Liver (tissue), 8 donors: ENCODE measurements at regions not wholly inside any gene's neighbourhood (a gene's known extent, or its start where the extent isn't known, plus 50 kb on each side); places are given as distances from the start of the nearest gene placed in this dataset.
"Not testable (repeated sequence)": the region's sequence is repeated elsewhere in the genome, so short reads cannot be mapped to it uniquely, and the experiment has no call there.

ENCODE experiments used
- DNase-seq: peaks from one replicate; pipeline ENCODE4 v3.0.0-alpha.2; 2017; ENCODE audit warnings: low spot score
- H3K27ac ChIP-seq, 2 donors: one replicate each; pipeline ENCODE4 v1.7.0; 2013; ENCODE audit warnings: inconsistent platforms in 2 of 2, low read length in 2 of 2, control low read depth in 1 of 2, low read depth in 1 of 2, mild to moderate bottlenecking in 1 of 2
- H3K27me3 ChIP-seq, 4 donors: one replicate each; pipeline versions ENCODE4 v1.6.1 to v1.7.0; 2013; ENCODE audit warnings: low read length in 3 of 4, inconsistent platforms in 1 of 4, mild to moderate bottlenecking in 1 of 4, moderate library complexity in 1 of 4; ENCODE audit not compliant: control insufficient read depth in 4 of 4, insufficient read depth in 4 of 4
- H3K36me3 ChIP-seq, 4 donors: one replicate each; pipeline versions ENCODE4 v1.6.1 to v1.7.0; 2013; ENCODE audit warnings: low read length in 3 of 4, mild to moderate bottlenecking in 3 of 4, low read depth in 1 of 4, moderate library complexity in 1 of 4; ENCODE audit not compliant: control insufficient read depth in 4 of 4, insufficient read depth in 3 of 4
- H3K4me1 ChIP-seq, 4 donors: one replicate each; pipeline versions ENCODE4 v1.6.1 to v1.7.0; 2013; ENCODE audit warnings: low read length in 3 of 4, mild to moderate bottlenecking in 3 of 4, moderate library complexity in 1 of 4; ENCODE audit not compliant: control insufficient read depth in 4 of 4, insufficient read depth in 4 of 4
- H3K4me3 ChIP-seq, 3 donors: one replicate each; pipeline versions ENCODE4 v1.6.1 to v1.7.0; 2013; ENCODE audit warnings: low read length in 3 of 3, control low read depth in 1 of 3, low read depth in 1 of 3, mild to moderate bottlenecking in 1 of 3
- H3K9ac ChIP-seq, 2 donors: one replicate each; pipeline ENCODE4 v1.7.0; 2013; ENCODE audit warnings: low read length in 2 of 2, mild to moderate bottlenecking in 2 of 2, moderate library complexity in 2 of 2, control low read depth in 1 of 2, low read depth in 1 of 2
- H3K9me3 ChIP-seq, 4 donors: one replicate each; pipeline versions ENCODE4 v1.6.1 to v1.7.0; 2013; ENCODE audit warnings: low read length in 3 of 4; ENCODE audit not compliant: control insufficient read depth in 4 of 4
- ATF3 ChIP-seq: IDR thresholded peaks from 2 replicates; pipeline ENCODE4 v1.6.1; 2016; ENCODE audit warnings: antibody characterized with exemption
- CTCF ChIP-seq: fragments of 150-350 bp; IDR thresholded peaks from 2 replicates; pipeline ENCODE4 v1.5.1; 2017; ENCODE audit warnings: improper control_type of control experiment, low read depth, low read length; ENCODE audit not compliant: missing input control
- EGR1 ChIP-seq, 2 donors: IDR thresholded peaks; 2 replicates each; pipeline ENCODE4 v1.6.1; 2016 to 2018; ENCODE audit warnings: antibody characterized with exemption in 2 of 2, low read depth in 2 of 2
- FOXA1 ChIP-seq: IDR thresholded peaks from 2 replicates; pipeline ENCODE4 v1.6.1; 2016; ENCODE audit warnings: antibody characterized with exemption
- FOXA2 ChIP-seq: IDR thresholded peaks from 2 replicates; pipeline ENCODE4 v1.6.1; 2016; ENCODE audit warnings: antibody characterized with exemption
- GABPA ChIP-seq, 2 donors: IDR thresholded peaks in 1 of 2; conservative IDR thresholded peaks in 1 of 2; 2 replicates each; pipeline ENCODE4 v1.6.1; 2016; ENCODE audit warnings: antibody characterized with exemption in 2 of 2, mild to moderate bottlenecking in 1 of 2, moderate library complexity in 1 of 2
- HNF4A ChIP-seq, 2 donors: conservative IDR thresholded peaks; 2 replicates each; pipeline ENCODE4 v1.6.1; 2016; ENCODE audit warnings: antibody characterized with exemption in 2 of 2, mild to moderate bottlenecking in 2 of 2
- HNF4G ChIP-seq: IDR thresholded peaks from 2 replicates; pipeline ENCODE4 v1.6.1; 2016; ENCODE audit warnings: antibody characterized with exemption
- JUND ChIP-seq, 2 donors: IDR thresholded peaks; 2 replicates each; pipeline ENCODE4 v1.6.1; 2016; ENCODE audit warnings: antibody characterized with exemption in 2 of 2
- MAX ChIP-seq: IDR thresholded peaks from 2 replicates; pipeline ENCODE4 v1.6.1; 2016; ENCODE audit warnings: antibody characterized with exemption
- NR2F2 ChIP-seq: IDR thresholded peaks from 2 replicates; pipeline ENCODE4 v1.6.1; 2016; ENCODE audit warnings: antibody characterized with exemption
- RAD21 ChIP-seq, 2 donors: IDR thresholded peaks; 2 replicates each; pipeline ENCODE4 v1.6.1; 2016; ENCODE audit warnings: antibody characterized with exemption in 2 of 2, mild to moderate bottlenecking in 2 of 2
- REST ChIP-seq: IDR thresholded peaks from 2 replicates; pipeline ENCODE4 v1.6.1; 2016; ENCODE audit warnings: antibody characterized with exemption, mild to moderate bottlenecking
- RXRA ChIP-seq, 2 donors: IDR thresholded peaks; 2 replicates each; pipeline ENCODE4 v1.6.1; 2017 to 2018; ENCODE audit warnings: antibody characterized with exemption in 2 of 2, mild to moderate bottlenecking in 1 of 2
- SP1 ChIP-seq: IDR thresholded peaks from 2 replicates; pipeline ENCODE4 v1.6.1; 2018; ENCODE audit warnings: antibody characterized with exemption, mild to moderate bottlenecking
- TAF1 ChIP-seq: conservative IDR thresholded peaks from 2 replicates; pipeline ENCODE4 v1.6.1; 2016; ENCODE audit warnings: antibody characterized with exemption, mild to moderate bottlenecking
- YY1 ChIP-seq: IDR thresholded peaks from 2 replicates; pipeline ENCODE4 v1.6.1; 2016; ENCODE audit warnings: antibody characterized with exemption, mild to moderate bottlenecking
- ZBTB33 ChIP-seq: IDR thresholded peaks from 2 replicates; pipeline ENCODE4 v1.6.1; 2016; ENCODE audit warnings: antibody characterized with exemption
- WGBS: extraction: QIAGEN DNeasy Blood & Tissue Kit; methylation state at CpG from one replicate; pipeline ENCODE4 v1.1.7; 2013; 5-methylcytosine and 5-hydroxymethylcytosine counted together
- donor health status: healthy.
- donor health status: healthy.
- donor health status: healthy.
- donor health status: healthy.
- donor health status: healthy.

- no peak overlapping the region for H3K4me3 ChIP-seq
- H3K27ac ChIP-seq: no peak overlapping the region
- no peaks in the 10 kb centered on the region for H3K27me3 ChIP-seq
- peaks cover 4 to 12% (median 5%) of the 10 kb centered on the region in 4 donors for H3K9me3 ChIP-seq
- no peaks in the 10 kb centered on the region for H3K4me1 ChIP-seq
- DNase-seq: no peak
- no peaks in the 10 kb centered on the region for H3K36me3 ChIP-seq
- WGBS: 77% methylated on average over 2 of the region's 2 CpGs
- H3K9ac ChIP-seq: no peak overlapping the region
- TF ChIP-seq FOXA1 (no peak), REST (no peak), YY1 (no peak), SP1 (no peak)
Observed at GRCh38 chr4:155047755-155048154, 160.7 kb upstream of the NPY2R start.

GRCh38 chr4:155054042-155054441, 154.4 kb upstream of the NPY2R start:
- H3K4me3 ChIP-seq, H3K27me3 ChIP-seq, H3K27ac ChIP-seq, H3K4me1 ChIP-seq, H3K36me3 ChIP-seq, H3K9ac ChIP-seq, H3K9me3 ChIP-seq, DNase-seq: not testable (repeated sequence)
- 40% methylated on average over 1 of the region's 1 CpG for WGBS

- WGBS: 88% methylated on average over 2 of the region's 2 CpGs
- no peaks in the 10 kb centered on the region for H3K9me3 ChIP-seq
- no peak for DNase-seq
Observed at GRCh38 chr4:155060419-155060818, 148.0 kb upstream of the NPY2R start.

More at GRCh38 chr4:155060419-155060818, 148.0 kb upstream of the NPY2R start:
- H3K36me3 ChIP-seq: no peaks in the 10 kb centered on the region
- H3K9ac ChIP-seq: no peak overlapping the region
- no peaks in the 10 kb centered on the region for H3K27me3 ChIP-seq
- TF ChIP-seq HNF4G: no peak
- no peak for TF ChIP-seq SP1
- no peak for TF ChIP-seq TAF1
- no peak for TF ChIP-seq FOXA1
- no peak for TF ChIP-seq HNF4A (conservative IDR thresholded peaks at IDR 0.05)
- no peak for TF ChIP-seq ZBTB33
- TF ChIP-seq MAX: no peak
- no peak for TF ChIP-seq GABPA (IDR thresholded peaks at IDR 0.05 in 1 of 2, conservative IDR thresholded peaks at IDR 0.05 in 1 of 2)
- TF ChIP-seq RXRA (IDR thresholded peaks at IDR 0.05): no peak
- no peak for TF ChIP-seq YY1
- TF ChIP-seq CTCF: no peak
- TF ChIP-seq RAD21 (IDR thresholded peaks at IDR 0.05): no peak
- TF ChIP-seq JUND (IDR thresholded peaks at IDR 0.05): no peak
- no peak for TF ChIP-seq NR2F2
- TF ChIP-seq FOXA2: no peak
- TF ChIP-seq REST: no peak
- TF ChIP-seq EGR1 (IDR thresholded peaks at IDR 0.05; ENCODE audit: low read depth in 2 of 2): no peak
- TF ChIP-seq ATF3: no peak
- H3K27ac ChIP-seq: no peak overlapping the region
- H3K4me3 ChIP-seq: no peak overlapping the region
- no peaks in the 10 kb centered on the region for H3K4me1 ChIP-seq
